ENCODE measurements at regions not wholly inside any gene's neighbourhood (a gene's known extent, or its start where the extent isn't known, plus 50 kb on each side); places are given as distances from the start of the nearest gene placed in this dataset.
"Not testable (repeated sequence)": the region's sequence is repeated elsewhere in the genome, so short reads cannot be mapped to it uniquely, and the experiment has no call there.

- DNase-seq, result no peak
Measured at GRCh38 chr1:5812295-5812694, 179.9 kb downstream of the NPHP4 start.

DNA sequence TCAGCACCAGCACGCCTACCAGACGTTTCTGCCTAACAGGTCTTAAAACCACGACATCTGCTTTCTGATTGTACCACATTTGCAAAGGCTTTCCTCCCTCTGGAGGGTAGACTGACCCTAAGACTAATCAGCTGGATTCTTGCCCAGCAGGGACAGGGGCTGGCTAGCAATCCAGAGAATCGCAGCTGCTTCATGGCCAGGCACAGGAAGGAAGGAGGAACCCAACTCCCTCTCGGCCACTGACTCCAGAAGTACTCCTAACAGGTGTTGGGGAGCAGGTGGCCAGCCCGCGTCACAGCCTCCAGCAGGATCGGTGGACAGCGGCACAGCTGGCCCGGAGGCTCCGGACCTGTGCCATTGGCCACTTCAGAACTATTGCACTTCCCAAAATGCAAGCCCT lies 180.8 kb downstream of the NPHP4 start:
- no peak for DNase-seq

GRCh38 chr1:5810553-5811270 lies 181.5 kb downstream of the NPHP4 start:
- no peak for DNase-seq

DNA sequence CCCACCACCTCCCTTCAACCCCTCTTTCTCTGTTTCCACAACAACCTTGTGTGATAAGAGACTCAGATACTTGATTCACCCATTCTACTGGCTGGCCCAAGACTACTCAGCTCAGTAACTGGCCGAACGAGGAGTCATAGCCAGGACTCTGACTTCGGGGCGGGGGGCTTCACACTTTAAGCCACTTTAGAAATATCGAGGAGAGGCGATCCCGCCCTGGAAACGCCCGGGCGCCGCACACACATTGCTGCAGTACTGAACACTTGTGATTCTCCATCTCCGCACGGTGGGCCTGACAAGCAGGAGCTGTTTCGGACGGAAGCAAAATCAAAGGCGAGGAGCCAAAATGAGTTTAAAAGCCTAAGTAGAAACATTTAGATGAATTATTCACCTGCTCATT lies 182.1 kb downstream of the NPHP4 start:
- no peak for DNase-seq

DNA sequence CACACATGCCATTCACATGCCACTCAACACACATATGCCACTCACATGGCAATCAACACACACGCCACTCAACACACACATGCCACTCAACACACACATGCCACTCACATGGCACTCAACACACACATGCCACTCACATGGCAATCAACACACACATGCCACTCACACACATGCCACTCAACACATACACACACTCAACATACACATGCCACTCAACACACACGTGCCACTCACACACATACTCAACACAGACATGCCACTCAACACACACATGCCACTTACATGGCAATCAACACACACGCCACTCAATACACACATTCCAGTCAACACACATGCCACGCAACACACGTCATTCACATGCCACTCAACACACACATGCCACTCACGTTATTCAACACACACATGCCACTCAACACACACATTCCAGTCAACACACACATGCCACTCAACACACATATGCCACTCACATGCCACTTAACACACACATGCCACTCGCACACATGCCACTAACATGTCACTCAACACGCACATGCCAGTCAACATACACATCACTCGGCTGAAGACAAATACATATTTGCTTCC lies 182.9 kb downstream of the NPHP4 start:
- DNase-seq, result no peak

- no peak for DNase-seq
Measured at GRCh38 chr1:5803851-5804250, 188.4 kb downstream of the NPHP4 start.

- no peak for DNase-seq
Measured at GRCh38 chr1:5802606-5803005, 189.6 kb downstream of the NPHP4 start.

GRCh38 chr1:5798904-5799303 lies 193.3 kb downstream of the NPHP4 start:
- no peak for DNase-seq

DNA sequence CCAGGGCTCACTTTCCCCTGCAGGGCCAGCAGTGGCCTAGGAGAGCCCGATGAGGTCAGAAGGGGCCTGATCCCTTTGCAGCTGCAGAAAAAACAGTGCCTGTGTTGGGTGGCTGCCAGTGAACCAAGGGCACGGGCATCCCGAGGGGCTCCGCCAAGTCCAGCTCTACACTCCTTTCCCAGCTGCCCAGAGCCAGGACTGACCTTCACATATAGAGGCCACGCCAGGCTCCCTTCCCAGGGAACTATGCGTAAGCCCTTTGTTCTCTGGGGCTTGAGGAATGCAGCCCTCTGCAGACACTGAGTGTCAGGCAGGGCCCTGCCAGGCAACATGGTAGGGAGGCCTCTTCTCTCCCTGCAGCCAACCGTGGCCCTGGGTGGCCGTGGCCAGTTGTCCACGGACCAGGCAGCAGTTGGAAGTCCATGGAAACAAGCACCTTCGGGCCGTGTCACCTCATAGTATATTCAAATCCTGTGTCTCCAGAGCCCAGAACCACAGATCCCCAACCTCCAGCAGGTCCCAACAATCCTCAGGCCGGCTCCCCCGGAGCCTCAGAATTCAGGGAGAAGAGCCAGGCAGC lies 194.0 kb downstream of the NPHP4 start:
- DNase-seq, result no peak

- DNase-seq, result no peak
Measured at GRCh38 chr1:5796028-5796427, 196.2 kb downstream of the NPHP4 start.

DNA sequence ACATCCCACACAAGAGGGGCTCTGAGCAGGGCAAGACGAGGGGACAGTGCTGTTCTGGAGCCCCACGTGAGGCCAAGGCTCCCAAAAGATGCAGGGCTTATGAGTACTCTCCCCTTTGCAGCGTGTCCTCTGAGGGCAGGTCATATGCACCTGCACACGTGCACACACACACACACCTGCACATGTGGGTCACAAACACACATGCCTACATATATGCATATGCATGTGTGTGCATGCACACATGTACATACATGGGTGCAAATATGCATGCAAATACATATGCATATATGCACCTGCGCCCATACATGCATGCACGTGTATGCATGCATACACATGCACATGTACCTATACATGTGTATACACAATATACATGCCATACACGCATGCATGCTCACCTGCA lies 197.9 kb downstream of the NPHP4 start:
- DNase-seq, result no peak

- DNase-seq, result no peak
Measured at GRCh38 chr1:5793516-5793915, 198.7 kb downstream of the NPHP4 start.

- no peak for DNase-seq
Measured at GRCh38 chr1:5781079-5781478, 211.1 kb downstream of the NPHP4 start.

DNA sequence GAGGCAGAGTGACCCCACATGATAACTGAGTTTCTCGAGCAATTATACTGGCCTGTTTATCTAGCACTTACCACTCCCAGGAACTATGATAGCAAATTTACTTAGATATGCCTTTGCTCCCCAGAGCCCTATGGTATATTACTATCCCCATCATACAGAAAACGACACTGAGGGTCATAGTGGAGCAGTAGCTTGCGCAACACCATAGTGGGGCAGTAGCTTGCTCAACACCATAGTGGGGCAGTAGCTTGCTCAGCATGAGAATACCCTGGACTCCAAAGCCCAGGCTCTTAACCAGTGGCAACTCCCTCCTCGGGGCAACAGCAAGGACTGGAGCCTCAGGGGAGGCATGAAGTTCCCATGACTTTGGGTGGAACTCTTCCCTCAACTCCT lies 211.9 kb downstream of the NPHP4 start:
- DNase-seq, result no peak

DNA sequence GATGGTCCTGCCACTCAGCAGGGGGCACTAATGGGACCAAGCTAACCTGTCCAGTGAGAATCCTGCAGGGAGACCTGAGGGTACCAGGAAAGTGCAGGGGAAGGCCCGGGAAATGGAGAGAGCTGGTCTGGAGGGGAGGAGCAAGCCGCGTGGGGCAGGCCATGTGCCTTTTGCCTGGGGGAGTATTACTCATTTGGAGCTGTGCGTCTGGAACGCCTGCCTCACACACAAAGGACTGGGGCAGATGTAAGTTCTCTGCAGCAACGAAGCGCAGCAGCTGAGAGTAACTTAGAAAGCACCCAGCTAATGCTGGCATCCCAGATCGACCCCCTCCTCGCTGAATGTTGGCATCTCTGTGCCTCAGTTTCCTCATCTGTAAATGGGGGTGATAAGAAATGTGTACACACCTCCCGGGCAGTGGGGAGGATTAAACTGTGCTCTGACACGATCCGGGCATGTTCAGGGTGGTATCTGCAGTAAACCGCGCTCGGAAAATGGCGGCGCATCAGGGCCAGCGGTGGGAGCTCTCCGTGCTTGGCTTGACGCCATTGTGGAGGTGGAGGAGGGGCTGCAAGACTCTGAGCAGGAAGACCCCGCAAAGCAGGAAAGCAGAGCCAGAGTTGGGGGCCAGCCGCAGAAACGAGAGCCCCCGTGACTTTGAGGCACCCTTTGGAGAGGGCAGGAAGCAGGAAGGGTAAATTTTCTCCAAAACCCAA lies 212.5 kb downstream of the NPHP4 start:
- no peak for DNase-seq

DNA sequence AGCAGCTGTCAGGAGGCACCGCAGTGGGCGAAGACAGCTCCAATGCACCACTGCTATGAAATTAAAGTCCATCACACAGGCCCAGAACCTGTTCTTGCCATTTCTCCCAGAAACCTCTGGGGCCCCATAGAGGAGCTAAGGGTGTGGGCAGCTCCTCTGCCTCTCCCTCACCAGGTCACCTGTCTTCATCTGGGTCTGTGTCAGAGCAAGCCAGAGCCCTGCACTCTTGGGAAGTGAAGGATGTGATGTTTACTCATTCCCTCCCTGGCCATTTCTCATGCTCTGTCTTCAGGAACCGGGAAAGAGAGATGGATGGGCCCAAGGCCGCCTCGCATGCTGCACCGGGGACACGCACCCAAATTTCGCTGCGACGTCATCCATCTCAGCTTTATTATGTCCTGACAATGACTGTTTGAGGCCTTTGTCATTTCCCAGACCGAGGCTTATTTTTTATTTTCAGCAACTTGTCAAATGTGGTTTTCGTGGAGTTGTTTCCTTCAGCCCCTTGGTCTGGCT lies 216.1 kb downstream of the NPHP4 start:
- DNase-seq, result no peak

- DNase-seq, result no peak
Measured at GRCh38 chr1:5774019-5774418, 218.2 kb downstream of the NPHP4 start.

GRCh38 chr1:5771788-5772187 lies 220.4 kb downstream of the NPHP4 start:
- no peak for DNase-seq

GRCh38 chr1:5770981-5771765 lies 221.1 kb downstream of the NPHP4 start:
- no peak for DNase-seq

- no peak for DNase-seq
Measured at GRCh38 chr1:5769760-5770159, 222.5 kb downstream of the NPHP4 start.

DNA sequence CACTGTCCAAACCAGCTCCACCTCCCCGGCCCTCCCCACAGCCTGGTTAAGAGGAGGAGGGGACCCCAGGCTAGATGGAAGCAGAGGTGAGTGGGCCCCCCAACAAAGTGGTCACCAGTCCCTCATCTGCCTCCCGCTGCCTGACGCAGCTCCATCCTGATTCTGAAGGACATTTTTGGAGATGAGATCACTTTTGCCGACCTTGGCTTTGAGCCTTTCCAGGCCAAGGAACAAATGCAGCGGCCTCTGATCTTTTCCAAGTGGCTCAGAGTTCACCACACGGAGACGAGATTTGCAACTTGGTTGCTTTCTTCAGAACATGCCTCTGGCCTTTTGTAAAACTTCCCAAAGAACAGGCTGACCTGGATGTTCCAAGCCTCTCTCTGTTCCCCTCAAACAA lies 223.1 kb downstream of the NPHP4 start:
- no peak for DNase-seq

GRCh38 chr1:5768014-5768413 lies 224.2 kb downstream of the NPHP4 start:
- DNase-seq, result no peak

DNA sequence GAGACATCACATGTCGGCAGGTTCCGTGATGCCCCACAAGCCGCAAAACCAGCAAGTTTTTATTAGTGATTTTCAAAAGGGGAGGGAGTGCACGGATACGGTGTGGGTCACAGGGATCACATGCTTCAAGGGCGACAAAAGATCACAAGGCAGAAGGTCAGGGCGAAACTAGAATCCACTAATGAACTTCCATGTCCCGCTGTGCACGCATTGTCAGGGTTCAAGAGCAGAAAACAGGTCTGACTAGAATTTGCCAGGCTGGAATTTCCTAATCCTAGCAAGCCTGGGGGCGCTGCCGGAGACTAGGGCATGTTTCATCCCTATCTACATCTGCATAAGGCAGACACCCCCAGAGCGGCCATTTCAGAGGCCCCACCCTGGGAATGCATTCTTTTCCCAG lies 225.2 kb downstream of the NPHP4 start:
- not testable (repeated sequence) for DNase-seq

Measured in activated CD4-positive, alpha-beta T cell treated with anti-CD3 and anti-CD28 coated beads for 1 hour (primary cell).